HUES64 (cell line): ENCODE measurements at regions not wholly inside any gene's neighbourhood (a gene's known extent, or its start where the extent isn't known, plus 50 kb on each side); places are given as distances from the start of the nearest gene placed in this dataset.

ENCODE experiments used
- H3K27ac ChIP-seq: 2 replicates; pipeline ENCODE4 v1.7.0; 2013; ENCODE audit warnings: low read depth, low read length, inconsistent platforms
- H3K27me3 ChIP-seq: 2 replicates; pipeline ENCODE4 v1.6.1; 2013; ENCODE audit warnings: mild to moderate bottlenecking, low read length; ENCODE audit not compliant: insufficient read depth
- H3K36me3 ChIP-seq: 2 replicates; pipeline ENCODE4 v1.6.1; 2013; ENCODE audit warnings: mild to moderate bottlenecking, low read length; ENCODE audit not compliant: insufficient read depth
- H3K4me1 ChIP-seq: 2 replicates; pipeline ENCODE4 v1.6.1; 2013; ENCODE audit warnings: mild to moderate bottlenecking, low read length, moderate library complexity; ENCODE audit not compliant: insufficient read depth
- H3K4me3 ChIP-seq: 2 replicates; pipeline ENCODE4 v1.5.1; 2013; ENCODE audit warnings: mild to moderate bottlenecking, low read length, moderate library complexity
- H3K9ac ChIP-seq: 2 replicates; pipeline ENCODE4 v1.6.1; 2013; ENCODE audit warnings: mild to moderate bottlenecking, low read depth, low read length
- H3K9me3 ChIP-seq: 2 replicates; pipeline ENCODE4 v1.6.1; 2013; ENCODE audit warnings: low read depth, low read length; ENCODE audit not compliant: insufficient read depth
- WGBS: fragments of 150-250, 120-280 bp; methylation state at CpG from one replicate; pipeline ENCODE4 v1.1.7; 2013; ENCODE audit warnings: missing lambda C conversion rate; 5-methylcytosine and 5-hydroxymethylcytosine counted together

- H3K27ac ChIP-seq = no peak overlapping the region
- 96% methylated on average over 1 of the region's 2 CpGs for WGBS
- no peak overlapping the region for H3K9ac ChIP-seq
- no peaks in the 10 kb centered on the region for H3K36me3 ChIP-seq
- no peak overlapping the region for H3K4me3 ChIP-seq
- H3K9me3 ChIP-seq = no peaks in the 10 kb centered on the region
- H3K4me1 ChIP-seq = no peaks in the 10 kb centered on the region
- no peaks in the 10 kb centered on the region for H3K27me3 ChIP-seq
Measured at GRCh38 chr22:49431551-49431950, 396.1 kb downstream of the BRD1 start.

- H3K36me3 ChIP-seq = no peaks in the 10 kb centered on the region
- no peaks in the 10 kb centered on the region for H3K9me3 ChIP-seq
- no peak overlapping the region for H3K9ac ChIP-seq
- no peaks in the 10 kb centered on the region for H3K27me3 ChIP-seq
- H3K4me1 ChIP-seq = no peaks in the 10 kb centered on the region
- H3K27ac ChIP-seq = no peak overlapping the region
- H3K4me3 ChIP-seq = no peak overlapping the region
- 68% methylated on average over 7 of the region's 7 CpGs for WGBS
Measured at GRCh38 chr22:49429066-49429465, 398.6 kb downstream of the BRD1 start.

- Histone ChIP-seq H3K9me3 (no peaks in the 10 kb centered on the region), H3K27me3 (no peaks in the 10 kb centered on the region), H3K9ac (no peak overlapping the region), H3K4me1 (no peaks in the 10 kb centered on the region), H3K4me3 (no peak overlapping the region), H3K27ac (no peak overlapping the region), H3K36me3 (no peaks in the 10 kb centered on the region)
- 98% methylated on average over 8 of the region's 8 CpGs for WGBS
Measured at GRCh38 chr22:49427941-49428340, 399.7 kb downstream of the BRD1 start.

- WGBS = 96% methylated on average over 5 of the region's 5 CpGs
- H3K9ac ChIP-seq = no peak overlapping the region
- H3K27me3 ChIP-seq = no peaks in the 10 kb centered on the region
- H3K27ac ChIP-seq = no peak overlapping the region
- no peaks in the 10 kb centered on the region for H3K4me1 ChIP-seq
- H3K4me3 ChIP-seq = no peak overlapping the region
- no peaks in the 10 kb centered on the region for H3K36me3 ChIP-seq
- no peaks in the 10 kb centered on the region for H3K9me3 ChIP-seq
Measured at GRCh38 chr22:49427341-49427740, 400.3 kb downstream of the BRD1 start.

- H3K4me3 ChIP-seq = no peak overlapping the region
- no peaks in the 10 kb centered on the region for H3K36me3 ChIP-seq
- WGBS = 93% methylated on average over 9 of the region's 9 CpGs
Measured at GRCh38 chr22:49426618-49427266, 400.9 kb downstream of the BRD1 start.

GRCh38 chr22:49426098-49426497, 401.6 kb downstream of the BRD1 start:
- Histone ChIP-seq H3K4me3 (no peak overlapping the region), H3K9me3 (no peaks in the 10 kb centered on the region), H3K9ac (no peak overlapping the region), H3K27ac (no peak overlapping the region), H3K4me1 (no peaks in the 10 kb centered on the region), H3K27me3 (no peaks in the 10 kb centered on the region), H3K36me3 (no peaks in the 10 kb centered on the region)
- WGBS = 92% methylated on average over 7 of the region's 7 CpGs

More at GRCh38 chr22:49426618-49427266, 400.9 kb downstream of the BRD1 start:
- Histone ChIP-seq H3K27me3 (no peaks in the 10 kb centered on the region), H3K9me3 (no peaks in the 10 kb centered on the region), H3K27ac (no peak overlapping the region), H3K4me1 (no peaks in the 10 kb centered on the region), H3K9ac (no peak overlapping the region)

DNA sequence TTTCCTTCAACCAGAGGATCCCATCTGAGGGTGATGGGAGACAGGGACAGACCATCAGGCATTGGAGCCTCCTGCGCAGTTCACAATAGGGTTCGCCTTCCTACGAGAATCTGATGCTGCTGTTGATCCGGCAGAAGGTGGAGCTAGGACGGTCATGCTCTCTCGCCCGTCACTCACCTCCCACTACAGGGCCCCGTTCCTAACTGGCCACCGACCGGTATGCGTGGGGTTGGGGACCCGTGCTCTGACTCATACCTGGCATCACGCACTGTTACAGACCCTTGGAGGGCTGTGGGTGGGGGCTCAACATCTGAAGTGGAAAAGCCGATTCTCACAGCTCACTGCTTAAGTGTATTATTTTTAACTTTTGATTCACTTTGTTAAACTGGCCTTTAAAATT, 402.3 kb downstream of the BRD1 start:
- Histone ChIP-seq H3K4me1 (no peaks in the 10 kb centered on the region), H3K9me3 (no peaks in the 10 kb centered on the region), H3K4me3 (no peak overlapping the region), H3K36me3 (no peaks in the 10 kb centered on the region), H3K27me3 (no peaks in the 10 kb centered on the region), H3K9ac (no peak overlapping the region), H3K27ac (no peak overlapping the region)
- WGBS = 82% methylated on average over 14 of the region's 14 CpGs

- Histone ChIP-seq H3K27ac (no peak overlapping the region), H3K9me3 (no peaks in the 10 kb centered on the region), H3K9ac (no peak overlapping the region), H3K27me3 (no peaks in the 10 kb centered on the region), H3K36me3 (no peaks in the 10 kb centered on the region), H3K4me3 (no peak overlapping the region), H3K4me1 (no peaks in the 10 kb centered on the region)
- WGBS = 94% methylated on average over 8 of the region's 10 CpGs
Measured at GRCh38 chr22:49424893-49425270, 402.8 kb downstream of the BRD1 start.

DNA sequence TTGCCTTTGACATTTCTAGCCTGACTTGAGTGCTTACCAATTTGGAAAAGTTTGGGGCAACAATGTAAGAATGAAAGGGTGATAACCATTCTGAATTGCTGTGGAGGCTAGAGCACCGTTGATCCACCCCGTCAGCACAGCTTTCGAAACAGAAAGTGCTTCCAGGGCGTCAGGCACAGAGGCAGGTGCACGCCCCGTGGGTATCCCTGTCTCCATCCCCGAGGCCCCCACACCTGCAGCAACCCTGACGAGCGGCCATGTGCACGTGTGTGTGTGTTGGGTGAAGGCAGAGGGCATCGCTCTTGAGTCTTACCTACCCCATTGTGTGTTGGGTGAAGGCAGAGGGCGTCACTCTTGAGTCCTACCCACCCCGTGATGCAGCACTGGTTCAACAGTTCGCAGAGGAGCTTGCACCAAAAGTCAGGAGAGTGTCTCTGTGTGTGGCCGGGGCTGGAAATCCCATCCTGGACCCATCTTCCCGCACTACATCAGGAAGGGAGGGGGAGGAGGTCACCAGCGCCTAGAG, 404.5 kb downstream of the BRD1 start:
- Histone ChIP-seq H3K27me3 (no peaks in the 10 kb centered on the region), H3K9me3 (no peaks in the 10 kb centered on the region), H3K9ac (no peak overlapping the region), H3K4me1 (no peaks in the 10 kb centered on the region), H3K27ac (no peak overlapping the region), H3K36me3 (no peaks in the 10 kb centered on the region), H3K4me3 (no peak overlapping the region)
- 93% methylated on average over 17 of the region's 17 CpGs for WGBS

- Histone ChIP-seq H3K9me3 (no peaks in the 10 kb centered on the region), H3K4me1 (no peaks in the 10 kb centered on the region), H3K4me3 (no peak overlapping the region), H3K27me3 (no peaks in the 10 kb centered on the region), H3K36me3 (no peaks in the 10 kb centered on the region), H3K9ac (no peak overlapping the region), H3K27ac (no peak overlapping the region)
- 88% methylated on average over 2 of the region's 2 CpGs for WGBS
Measured at GRCh38 chr22:49422701-49423100, 405.0 kb downstream of the BRD1 start.

DNA sequence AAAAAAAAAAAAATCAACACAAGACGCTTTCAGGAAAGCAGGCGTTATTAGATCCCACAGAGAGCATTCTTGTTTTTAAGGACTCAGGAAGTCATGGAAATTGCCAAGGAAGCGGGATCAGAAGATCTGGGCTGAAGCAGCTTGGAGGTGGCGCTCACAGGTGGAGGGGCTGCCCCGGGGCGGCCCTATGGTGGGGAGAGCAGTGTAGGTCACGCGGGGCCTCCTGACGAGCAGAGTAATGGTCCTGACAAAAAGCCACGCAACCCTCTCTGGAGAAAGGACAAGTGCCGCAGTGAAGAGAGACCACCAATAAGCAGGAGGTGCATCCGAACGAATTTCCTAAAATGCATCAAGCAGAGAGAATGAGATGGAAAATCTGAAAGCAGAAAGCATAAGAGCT, 407.0 kb downstream of the BRD1 start:
- Histone ChIP-seq H3K27ac (no peak overlapping the region), H3K9ac (no peak overlapping the region), H3K4me3 (no peak overlapping the region), H3K9me3 (no peaks in the 10 kb centered on the region), H3K4me1 (no peaks in the 10 kb centered on the region), H3K36me3 (no peaks in the 10 kb centered on the region), H3K27me3 (no peaks in the 10 kb centered on the region)
- 90% methylated on average over 13 of the region's 13 CpGs for WGBS

- H3K27me3 ChIP-seq = no peaks in the 10 kb centered on the region
- no peak overlapping the region for H3K27ac ChIP-seq
- H3K4me1 ChIP-seq = no peaks in the 10 kb centered on the region
- H3K9me3 ChIP-seq = no peaks in the 10 kb centered on the region
- no peak overlapping the region for H3K9ac ChIP-seq
- no peaks in the 10 kb centered on the region for H3K36me3 ChIP-seq
- no peak overlapping the region for H3K4me3 ChIP-seq
- 95% methylated on average over 6 of the region's 6 CpGs for WGBS
Measured at GRCh38 chr22:49419661-49420060, 408.0 kb downstream of the BRD1 start.
